GM18861 (cell line): ENCODE measurements at regions not wholly inside any gene's neighbourhood (a gene's known extent, or its start where the extent isn't known, plus 50 kb on each side); places are given as distances from the start of the nearest gene placed in this dataset.
"Not testable (repeated sequence)": the region's sequence is repeated elsewhere in the genome, so short reads cannot be mapped to it uniquely, and the experiment has no call there.

Experiments
- ATAC-seq: cut with Tn5 transposase; IDR thresholded peaks from one replicate; pipeline ENCODE4 v1.9.1; 2021; ENCODE audit not compliant: unreplicated experiment

DNA sequence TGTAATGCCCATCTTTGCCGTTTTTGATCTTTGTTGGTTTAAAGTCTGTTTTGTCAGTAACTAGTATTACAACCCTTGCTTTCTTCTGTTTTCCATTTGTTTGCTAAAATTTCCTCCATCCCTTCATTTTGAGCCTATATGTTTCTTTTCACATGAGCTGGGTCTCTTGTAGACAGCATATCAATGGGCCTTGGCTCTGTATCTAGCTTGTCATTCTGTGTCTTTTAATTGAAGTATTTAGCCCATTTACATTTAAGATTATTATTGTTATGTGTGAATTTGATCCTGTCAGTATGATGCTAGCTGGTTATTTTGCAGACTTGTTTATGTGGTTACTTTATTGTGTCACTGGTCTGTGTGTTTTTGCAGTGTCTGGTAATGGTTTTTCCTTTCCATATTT, 913.2 kb downstream of the TRHDE start:
- no peak for ATAC-seq

DNA sequence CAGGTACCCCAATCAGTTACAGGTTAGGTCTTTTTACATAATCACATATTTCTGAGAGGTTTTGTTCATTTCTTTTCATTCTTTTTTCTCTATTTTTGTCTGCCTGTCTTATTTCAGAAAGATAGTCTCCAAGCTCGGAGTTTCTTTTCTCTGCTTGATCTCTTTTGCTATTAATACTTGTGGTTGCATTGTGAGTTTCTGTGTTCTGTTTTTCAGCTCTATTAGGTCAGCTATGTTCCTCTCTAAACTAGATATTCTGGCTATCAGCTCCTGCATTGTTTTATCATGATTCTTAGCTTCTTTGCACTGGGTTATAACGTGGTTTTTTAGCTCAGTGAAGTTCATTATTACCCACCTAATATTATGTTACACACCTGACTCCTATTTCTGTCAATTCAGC, 914.1 kb downstream of the TRHDE start:
- no peak for ATAC-seq

DNA sequence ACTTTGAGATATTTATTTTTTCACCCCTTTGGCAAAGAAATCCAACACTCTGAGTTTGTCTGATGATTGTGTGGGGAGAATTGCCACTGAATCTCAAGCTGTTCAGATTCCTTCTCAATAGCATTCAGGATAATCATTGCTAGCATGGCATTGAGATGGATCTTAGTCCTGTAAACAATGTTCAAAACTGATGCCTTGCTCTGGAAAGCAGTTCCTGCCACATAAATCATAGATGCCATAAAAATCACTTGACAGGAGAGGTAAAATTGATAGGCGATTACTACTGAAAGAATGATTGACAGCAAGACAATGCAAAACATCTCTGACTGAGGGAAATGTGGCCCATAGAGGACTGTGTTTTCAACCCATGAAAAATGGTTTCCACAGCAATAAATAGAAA, 915.6 kb downstream of the TRHDE start:
- ATAC-seq, result no peak

DNA sequence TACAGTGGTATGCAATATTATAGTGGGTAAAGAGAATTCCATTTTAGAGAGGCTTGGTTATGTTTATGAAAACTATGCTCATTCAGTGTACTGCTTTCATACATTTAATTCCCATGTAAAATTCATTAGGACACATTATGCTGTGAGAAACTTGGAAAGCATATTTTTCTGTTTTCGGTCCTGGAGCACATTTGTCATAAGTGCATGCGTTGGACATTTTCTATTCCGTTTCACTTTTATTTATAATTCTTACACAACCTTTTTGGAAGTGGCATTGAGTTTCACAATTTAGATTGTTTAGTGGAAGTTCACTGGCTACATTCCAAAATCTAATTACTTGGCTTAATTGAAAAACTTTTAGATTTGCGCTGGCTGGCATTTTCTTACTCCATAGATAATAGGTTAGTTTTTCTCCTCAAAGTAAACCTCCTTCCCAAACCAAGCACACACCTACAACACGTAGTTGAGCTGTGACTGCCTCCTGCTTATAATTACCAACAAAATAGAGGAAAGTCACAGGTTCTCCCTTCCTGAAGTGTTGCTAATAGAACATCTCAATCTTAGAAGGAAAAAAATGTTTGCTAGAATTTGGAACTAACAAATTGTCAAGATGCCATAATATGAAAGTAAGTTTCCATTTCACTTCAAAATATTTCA, 938.5 kb downstream of the TRHDE start:
- ATAC-seq, result no peak

GRCh38 chr12:73220951-73221350, 948.8 kb downstream of the TRHDE start:
- ATAC-seq, result no peak

DNA sequence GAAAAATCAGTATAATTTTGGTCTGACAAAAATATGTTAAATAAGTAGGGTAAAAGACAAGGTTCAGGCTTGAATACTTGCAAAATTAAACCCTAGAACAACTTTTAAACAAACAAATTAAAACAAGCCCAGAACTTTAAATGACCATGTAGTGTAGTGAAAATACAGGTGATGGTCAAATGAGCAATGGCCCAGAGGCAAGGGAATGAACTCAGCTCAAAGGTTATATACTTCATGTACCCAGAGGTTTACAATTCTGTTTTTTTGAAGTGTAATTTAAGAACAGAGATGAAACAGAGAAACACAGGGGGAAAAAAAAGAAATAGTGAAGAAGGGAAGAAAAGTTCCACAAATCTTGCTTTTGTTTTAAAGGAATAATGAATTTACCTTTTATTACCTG, 949.2 kb downstream of the TRHDE start:
- no peak for ATAC-seq

GRCh38 chr12:73221836-73222235, 949.7 kb downstream of the TRHDE start:
- ATAC-seq, result no peak

- ATAC-seq, result no peak
These were observed 953.3 kb downstream of the TRHDE start for GRCh38 chr12:73225371-73225937.

DNA sequence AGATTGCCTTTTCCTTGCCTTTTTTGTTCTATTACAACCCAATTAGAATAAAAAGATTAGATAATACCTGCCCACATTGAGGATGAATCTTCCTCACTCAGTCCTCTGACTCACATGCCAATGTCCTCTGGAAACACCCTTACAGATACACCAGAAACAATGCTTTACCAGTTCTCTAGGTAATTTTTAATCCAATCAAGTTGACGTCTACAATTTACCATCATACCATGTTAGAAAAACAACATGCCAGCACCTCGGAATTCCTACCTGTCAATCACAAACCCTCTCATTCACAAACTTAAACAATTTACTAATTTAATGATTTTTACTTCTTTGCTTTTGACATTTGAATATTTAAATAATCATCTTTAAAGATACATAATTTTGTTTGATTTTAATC, 953.8 kb downstream of the TRHDE start:
- no peak for ATAC-seq

GRCh38 chr12:73226593-73226992, 954.4 kb downstream of the TRHDE start:
- ATAC-seq, result no peak

GRCh38 chr12:73228828-73229227, 956.7 kb downstream of the TRHDE start:
- ATAC-seq, result not testable (repeated sequence)

- no peak for ATAC-seq
These were observed 963.2 kb downstream of the TRHDE start for GRCh38 chr12:73235387-73235786.

GRCh38 chr12:73240110-73240509, 967.9 kb downstream of the TRHDE start:
- no peak for ATAC-seq

DNA sequence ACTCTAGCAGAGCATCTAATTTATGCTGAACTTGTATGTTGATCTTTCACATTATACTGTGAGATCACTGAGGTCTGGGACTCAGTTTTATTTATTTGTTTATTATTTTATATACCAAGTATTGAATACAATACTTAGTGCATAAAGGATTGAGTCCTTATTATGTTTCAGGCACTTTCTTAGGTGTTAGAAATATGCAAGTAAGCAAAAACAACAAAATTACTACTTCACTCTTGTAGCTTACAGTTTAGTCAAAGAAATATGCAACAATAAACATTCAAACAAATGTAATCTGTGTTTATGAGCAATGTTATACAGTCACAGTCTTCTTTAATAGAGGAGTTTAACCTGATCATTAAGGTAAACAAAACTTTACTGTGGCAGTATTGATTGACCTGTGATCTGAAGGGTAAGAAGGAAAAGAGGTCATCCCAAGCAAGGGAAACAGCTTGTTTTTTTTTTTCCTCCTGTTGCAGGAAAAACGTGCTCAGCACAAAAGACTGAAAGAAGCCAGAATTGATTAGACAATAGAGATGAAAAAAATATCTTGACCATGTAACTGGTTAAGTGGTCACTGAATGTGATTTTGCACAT, 990.7 kb downstream of the TRHDE start:
- ATAC-seq, result no peak

DNA sequence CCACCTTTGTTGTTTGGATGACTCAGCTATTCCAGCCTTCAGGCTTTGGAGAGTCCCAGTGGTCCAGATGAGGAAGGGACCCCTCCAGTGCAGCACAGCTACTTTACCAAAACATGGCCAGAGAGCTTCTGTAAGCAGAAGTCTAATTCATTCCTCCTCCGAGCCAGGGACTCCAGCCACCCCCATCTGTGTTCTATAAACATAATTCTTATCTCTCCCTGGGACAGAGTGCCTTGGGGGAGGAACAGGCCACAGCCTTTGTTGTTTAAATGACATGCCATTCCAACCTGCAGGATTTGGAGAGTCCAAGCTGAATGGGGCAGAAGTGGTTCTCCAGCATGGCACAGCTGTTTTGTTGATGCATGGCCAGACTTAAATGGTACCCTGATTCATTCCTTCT, 994.0 kb downstream of the TRHDE start:
- ATAC-seq, result no peak

DNA sequence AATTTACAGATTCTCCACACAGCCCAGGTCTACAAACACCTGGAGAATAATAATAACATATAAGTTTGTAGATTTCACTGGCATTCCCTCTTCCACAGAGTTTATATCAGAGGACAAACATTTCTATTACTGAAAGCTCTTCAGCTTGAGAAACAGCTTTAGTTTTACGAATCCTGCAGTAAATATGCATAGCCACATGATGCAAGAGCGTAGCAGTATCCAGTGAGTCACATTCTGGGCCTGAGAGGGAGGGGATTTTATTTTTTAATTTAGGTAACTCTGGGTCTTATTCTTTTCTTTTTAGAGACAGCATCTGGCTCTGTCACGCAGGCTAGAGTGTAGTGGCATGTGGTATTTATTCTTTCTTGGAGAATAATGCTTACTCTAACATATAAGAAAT, 1002.8 kb downstream of the TRHDE start:
- no peak for ATAC-seq

- no peak for ATAC-seq
These were observed 1005.8 kb downstream of the TRHDE start for GRCh38 chr12:73277971-73278370.

DNA sequence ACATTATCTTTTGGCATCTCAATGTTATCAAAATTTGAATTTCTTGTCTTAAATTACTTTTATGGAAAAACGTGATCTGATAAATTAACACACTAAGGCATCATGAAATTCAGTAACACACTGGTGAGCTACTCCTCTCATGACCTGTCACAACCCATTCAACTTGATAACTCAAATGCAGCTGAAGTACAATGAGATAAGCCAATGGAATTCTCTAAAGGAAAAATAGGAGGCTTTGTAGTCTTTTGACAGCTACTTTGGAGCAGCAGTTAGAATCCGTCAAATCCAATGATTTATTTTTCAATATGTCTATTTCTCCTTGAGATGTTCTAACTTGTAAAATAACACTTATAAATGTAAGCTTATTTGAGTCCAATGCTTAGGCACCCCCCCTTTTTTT, 1029.4 kb downstream of the TRHDE start:
- ATAC-seq, result no peak

GRCh38 chr12:73307260-73307659, 1035.1 kb downstream of the TRHDE start:
- no peak for ATAC-seq

DNA sequence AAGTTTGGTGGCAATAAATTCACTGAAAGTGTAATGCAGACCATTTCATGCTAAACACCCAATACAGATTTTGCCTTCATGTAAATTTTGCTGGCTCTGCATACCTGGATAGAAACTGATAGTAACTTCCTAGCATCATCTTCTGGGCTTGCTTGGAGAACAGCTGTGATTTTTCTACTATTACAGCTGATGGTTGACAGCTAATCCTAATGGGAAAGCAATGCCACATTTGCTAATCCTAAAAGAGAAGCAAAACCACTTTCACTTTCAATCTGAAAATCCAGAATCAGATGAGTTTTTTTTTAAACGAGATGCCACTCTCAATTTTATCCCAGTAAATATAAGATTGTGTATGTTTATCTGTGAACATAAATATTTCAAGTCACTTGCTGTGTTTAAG, 1035.9 kb downstream of the TRHDE start:
- ATAC-seq, result no peak

DNA sequence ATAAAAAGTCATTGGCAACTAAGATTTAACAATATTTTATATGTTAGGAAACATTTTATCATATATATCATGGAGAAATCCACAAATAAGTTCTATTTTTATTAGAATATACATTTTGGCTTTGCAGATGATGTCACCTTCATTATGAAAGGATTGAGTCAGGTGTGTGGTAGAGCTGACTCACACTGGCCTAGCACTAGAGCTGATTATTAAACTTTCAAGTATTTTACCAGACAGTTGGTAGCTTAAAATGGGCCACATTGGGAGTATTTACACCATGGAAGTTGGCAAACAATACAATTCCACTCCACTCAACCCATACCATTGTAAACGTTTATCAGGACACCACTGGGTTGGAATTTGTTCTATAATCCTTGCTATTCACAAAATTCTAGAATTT, 1036.6 kb downstream of the TRHDE start:
- no peak for ATAC-seq

DNA sequence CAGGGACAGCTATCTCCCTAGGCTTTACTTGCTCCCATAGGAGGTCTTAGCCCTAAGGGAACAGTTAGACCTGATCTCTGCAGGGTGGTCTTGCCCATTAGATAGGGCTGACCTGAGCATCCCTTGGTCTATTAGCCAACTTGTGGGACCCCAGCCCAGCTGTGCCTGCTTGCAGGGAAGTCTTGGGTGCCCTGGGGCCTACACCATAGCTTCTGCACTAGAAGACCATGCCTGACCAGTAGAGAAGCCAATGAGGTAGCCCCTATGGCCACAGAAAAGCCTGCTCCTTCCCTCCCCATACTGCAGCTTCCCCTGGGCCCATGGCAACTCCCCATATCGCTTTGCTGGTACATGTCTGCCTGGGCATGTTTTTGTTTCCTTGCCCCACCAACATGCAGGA, 1049.1 kb downstream of the TRHDE start:
- no peak for ATAC-seq

DNA sequence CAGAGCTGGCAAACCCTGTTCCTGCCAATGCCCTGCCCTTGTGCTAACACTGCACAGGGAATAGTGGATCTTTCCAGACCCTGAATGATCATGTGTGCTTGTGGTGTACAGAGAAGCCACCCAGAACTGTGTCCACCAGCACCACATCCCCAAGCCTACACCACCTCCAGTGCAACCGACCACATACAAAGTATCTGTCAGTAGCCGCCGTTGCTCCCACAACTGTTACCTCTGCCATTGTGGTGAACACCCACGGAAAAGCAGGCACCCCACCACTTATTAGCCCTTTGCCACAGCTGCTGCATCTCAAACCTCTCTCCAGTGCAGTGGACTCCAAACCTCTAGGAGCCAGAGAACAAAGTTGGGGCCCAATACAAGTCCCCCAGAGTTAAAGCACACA, 1049.6 kb downstream of the TRHDE start:
- no peak for ATAC-seq
